HCT116 (cell line): ENCODE measurements at regions not wholly inside any gene's neighbourhood (a gene's known extent, or its start where the extent isn't known, plus 50 kb on each side); places are given as distances from the start of the nearest gene placed in this dataset.

ENCODE experiments used
- JUND ChIP-seq: IDR thresholded peaks from 2 replicates; pipeline ENCODE4 v1.6.1; 2012
- TCF7L2 ChIP-seq: IDR thresholded peaks from 2 replicates; pipeline ENCODE4 v1.7.0; 2011; ENCODE audit warnings: borderline replicate concordance, inconsistent platforms; ENCODE audit not compliant: insufficient read depth, insufficient read length; ENCODE audit errors: extremely low read depth
- TF ChIP-seq, protein P1 (sequence below), 3 experiments: fragments of 200-600 bp in 1 of 3; sonication (generic) in 1 of 3; IDR thresholded peaks in 2 of 3; conservative IDR thresholded peaks in 1 of 3; 2 replicates each; pipeline ENCODE4 v1.5.1; 2012 to 2017; ENCODE audit warnings: low read depth in 2 of 3, low read length in 2 of 3, antibody characterized with exemption in 1 of 3, borderline replicate concordance in 1 of 3, control low read depth in 1 of 3, mild to moderate bottlenecking in 1 of 3, mixed read lengths in 1 of 3, mixed run types in 1 of 3, moderate library complexity in 1 of 3; ENCODE audit not compliant: insufficient read depth in 1 of 3

DNA sequence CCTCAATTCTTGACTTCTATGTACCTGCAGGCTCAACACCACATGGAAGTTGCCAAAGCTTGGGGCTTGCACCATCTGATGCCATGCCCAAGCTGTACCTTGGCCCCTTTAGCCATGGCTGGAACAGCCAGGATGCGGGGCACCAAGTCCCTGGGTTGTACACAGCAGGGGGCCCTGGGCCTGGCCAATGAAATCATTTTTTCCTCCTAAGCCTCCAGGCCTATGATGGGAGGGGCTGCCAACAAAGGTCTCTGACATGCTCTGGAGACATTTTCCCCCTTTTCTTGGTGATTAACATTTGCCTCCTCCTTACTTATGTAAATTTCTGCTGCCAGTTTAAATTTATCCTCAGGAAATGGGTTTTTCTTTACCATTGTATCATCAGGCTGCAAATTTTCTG lies 1428.1 kb downstream of the C4orf33 start:
- TF ChIP-seq TCF7L2 (no peak), JUND (no peak)
- TF ChIP-seq, protein P1, sequence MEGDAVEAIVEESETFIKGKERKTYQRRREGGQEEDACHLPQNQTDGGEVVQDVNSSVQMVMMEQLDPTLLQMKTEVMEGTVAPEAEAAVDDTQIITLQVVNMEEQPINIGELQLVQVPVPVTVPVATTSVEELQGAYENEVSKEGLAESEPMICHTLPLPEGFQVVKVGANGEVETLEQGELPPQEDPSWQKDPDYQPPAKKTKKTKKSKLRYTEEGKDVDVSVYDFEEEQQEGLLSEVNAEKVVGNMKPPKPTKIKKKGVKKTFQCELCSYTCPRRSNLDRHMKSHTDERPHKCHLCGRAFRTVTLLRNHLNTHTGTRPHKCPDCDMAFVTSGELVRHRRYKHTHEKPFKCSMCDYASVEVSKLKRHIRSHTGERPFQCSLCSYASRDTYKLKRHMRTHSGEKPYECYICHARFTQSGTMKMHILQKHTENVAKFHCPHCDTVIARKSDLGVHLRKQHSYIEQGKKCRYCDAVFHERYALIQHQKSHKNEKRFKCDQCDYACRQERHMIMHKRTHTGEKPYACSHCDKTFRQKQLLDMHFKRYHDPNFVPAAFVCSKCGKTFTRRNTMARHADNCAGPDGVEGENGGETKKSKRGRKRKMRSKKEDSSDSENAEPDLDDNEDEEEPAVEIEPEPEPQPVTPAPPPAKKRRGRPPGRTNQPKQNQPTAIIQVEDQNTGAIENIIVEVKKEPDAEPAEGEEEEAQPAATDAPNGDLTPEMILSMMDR (IDR thresholded peaks at IDR 0.05 in 2 of 3, conservative IDR thresholded peaks at IDR 0.05 in 1 of 3; ENCODE audit: borderline replicate concordance in 1 of 3, insufficient read depth in 1 of 3, low read depth in 2 of 3, low read length in 2 of 3) = no peak
